ENCODE measurements at regions not wholly inside any gene's neighbourhood (a gene's known extent, or its start where the extent isn't known, plus 50 kb on each side); places are given as distances from the start of the nearest gene placed in this dataset.

DNA sequence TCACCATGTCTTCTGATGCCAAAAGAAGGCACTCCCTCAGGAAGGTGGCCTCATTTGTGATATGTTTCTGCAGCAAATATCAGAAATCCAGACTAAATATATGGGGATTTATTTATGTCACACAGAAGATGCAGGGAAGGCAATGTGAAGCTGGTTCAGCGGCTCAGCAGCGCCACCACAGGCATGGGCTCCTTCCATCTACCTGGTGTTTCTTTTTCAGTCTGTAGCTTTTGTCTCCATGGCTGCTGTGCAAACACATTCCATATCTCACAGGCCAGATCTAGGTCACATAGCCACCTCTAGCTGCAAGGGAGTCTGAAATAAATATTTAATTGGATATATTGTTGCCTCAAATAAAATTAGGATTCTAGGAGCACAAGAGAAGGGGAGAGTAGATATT lies 502.1 kb upstream of the IL12A start:
- ChIA-PET CTCF (ENCODE audit: low intra/inter-chr PET ratio) (no interaction called here), POLR2A (no interaction called here)
- DNase-seq (ENCODE audit: extremely low read depth in 1 of 4, low spot score in 3 of 4) (no peak), ATAC-seq (no peak), FAIRE-seq (no peak)
- Histone ChIP-seq H3K9me3 (replicated peaks; ENCODE audit: control insufficient read depth, insufficient read depth, low read depth, low read length) (no peaks in the 10 kb centered on the region), H3K36me3 (ENCODE audit: control insufficient read depth, insufficient read depth, low read length) (no peaks in the 10 kb centered on the region), H3K9me1 (ENCODE audit: control insufficient read depth, insufficient read depth, low read length) (no peaks in the 10 kb centered on the region), H3K79me2 (ENCODE audit: control insufficient read depth, insufficient read depth, low read length) (no peaks in the 10 kb centered on the region), H3K27me3 (ENCODE audit: control insufficient read depth in 2 of 2, insufficient read depth in 2 of 2, low read length in 2 of 2) (no peaks in the 10 kb centered on the region), H3K4me1 (replicated peaks in 1 of 2; ENCODE audit: control insufficient read depth in 2 of 2, insufficient read depth in 2 of 2, low read length in 2 of 2) (no peaks in the 10 kb centered on the region), H3K27ac (ENCODE audit: extremely low read depth, low read depth, low read length) (no peak overlapping the region), H3K4me3 (no peak overlapping the region), H3K9ac (ENCODE audit: insufficient read depth in 1 of 2, low read depth in 2 of 2, low read length in 2 of 2) (no peak overlapping the region), H3K4me2 (ENCODE audit: insufficient read depth, low read length) (no peak overlapping the region), H2AFZ (ENCODE audit: low read depth, low read length) (no peak overlapping the region), H4K20me1 (replicated peaks; ENCODE audit: control insufficient read depth, insufficient read depth, low read length) (no peaks in the 10 kb centered on the region)
- intact Hi-C loops (cut with micrococcal nuclease), result no loop called here
- in situ Hi-C loops (cut with MboI), result no loop called here
- WGBS (ENCODE audit: insufficient coverage, low coverage, missing lambda C conversion rate), result 0% methylated on average over 2 of the region's 2 CpGs
- no TSS peak for BruUV-seq (replicated peaks)
- no peak for TF ChIP-seq CXXC5 (CRISPR knock-in tag; IDR thresholded peaks at IDR 0.05)
- TF ChIP-seq, protein P1, sequence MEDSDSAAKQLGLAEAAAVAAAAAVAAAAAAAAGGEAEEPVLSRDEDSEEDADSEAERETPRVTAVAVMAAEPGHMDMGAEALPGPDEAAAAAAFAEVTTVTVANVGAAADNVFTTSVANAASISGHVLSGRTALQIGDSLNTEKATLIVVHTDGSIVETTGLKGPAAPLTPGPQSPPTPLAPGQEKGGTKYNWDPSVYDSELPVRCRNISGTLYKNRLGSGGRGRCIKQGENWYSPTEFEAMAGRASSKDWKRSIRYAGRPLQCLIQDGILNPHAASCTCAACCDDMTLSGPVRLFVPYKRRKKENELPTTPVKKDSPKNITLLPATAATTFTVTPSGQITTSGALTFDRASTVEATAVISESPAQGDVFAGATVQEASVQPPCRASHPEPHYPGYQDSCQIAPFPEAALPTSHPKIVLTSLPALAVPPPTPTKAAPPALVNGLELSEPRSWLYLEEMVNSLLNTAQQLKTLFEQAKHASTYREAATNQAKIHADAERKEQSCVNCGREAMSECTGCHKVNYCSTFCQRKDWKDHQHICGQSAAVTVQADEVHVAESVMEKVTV (CRISPR knock-in tag; IDR thresholded peaks at IDR 0.05), result no peak
- TF ChIP-seq, protein P2, sequence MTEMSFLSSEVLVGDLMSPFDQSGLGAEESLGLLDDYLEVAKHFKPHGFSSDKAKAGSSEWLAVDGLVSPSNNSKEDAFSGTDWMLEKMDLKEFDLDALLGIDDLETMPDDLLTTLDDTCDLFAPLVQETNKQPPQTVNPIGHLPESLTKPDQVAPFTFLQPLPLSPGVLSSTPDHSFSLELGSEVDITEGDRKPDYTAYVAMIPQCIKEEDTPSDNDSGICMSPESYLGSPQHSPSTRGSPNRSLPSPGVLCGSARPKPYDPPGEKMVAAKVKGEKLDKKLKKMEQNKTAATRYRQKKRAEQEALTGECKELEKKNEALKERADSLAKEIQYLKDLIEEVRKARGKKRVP (CRISPR knock-in tag; IDR thresholded peaks at IDR 0.05), result no peak
- no peak for TF ChIP-seq ZNF12 (CRISPR knock-in tag; IDR thresholded peaks at IDR 0.05)
- no peak for TF ChIP-seq NCOA6 (IDR thresholded peaks at IDR 0.05)
- no peak for TF ChIP-seq TEAD2 (tag; IDR thresholded peaks at IDR 0.05)
- TF ChIP-seq CBX5 (IDR thresholded peaks at IDR 0.05; ENCODE audit: borderline replicate concordance, low read depth), result no peak
- TF ChIP-seq, protein P3, sequence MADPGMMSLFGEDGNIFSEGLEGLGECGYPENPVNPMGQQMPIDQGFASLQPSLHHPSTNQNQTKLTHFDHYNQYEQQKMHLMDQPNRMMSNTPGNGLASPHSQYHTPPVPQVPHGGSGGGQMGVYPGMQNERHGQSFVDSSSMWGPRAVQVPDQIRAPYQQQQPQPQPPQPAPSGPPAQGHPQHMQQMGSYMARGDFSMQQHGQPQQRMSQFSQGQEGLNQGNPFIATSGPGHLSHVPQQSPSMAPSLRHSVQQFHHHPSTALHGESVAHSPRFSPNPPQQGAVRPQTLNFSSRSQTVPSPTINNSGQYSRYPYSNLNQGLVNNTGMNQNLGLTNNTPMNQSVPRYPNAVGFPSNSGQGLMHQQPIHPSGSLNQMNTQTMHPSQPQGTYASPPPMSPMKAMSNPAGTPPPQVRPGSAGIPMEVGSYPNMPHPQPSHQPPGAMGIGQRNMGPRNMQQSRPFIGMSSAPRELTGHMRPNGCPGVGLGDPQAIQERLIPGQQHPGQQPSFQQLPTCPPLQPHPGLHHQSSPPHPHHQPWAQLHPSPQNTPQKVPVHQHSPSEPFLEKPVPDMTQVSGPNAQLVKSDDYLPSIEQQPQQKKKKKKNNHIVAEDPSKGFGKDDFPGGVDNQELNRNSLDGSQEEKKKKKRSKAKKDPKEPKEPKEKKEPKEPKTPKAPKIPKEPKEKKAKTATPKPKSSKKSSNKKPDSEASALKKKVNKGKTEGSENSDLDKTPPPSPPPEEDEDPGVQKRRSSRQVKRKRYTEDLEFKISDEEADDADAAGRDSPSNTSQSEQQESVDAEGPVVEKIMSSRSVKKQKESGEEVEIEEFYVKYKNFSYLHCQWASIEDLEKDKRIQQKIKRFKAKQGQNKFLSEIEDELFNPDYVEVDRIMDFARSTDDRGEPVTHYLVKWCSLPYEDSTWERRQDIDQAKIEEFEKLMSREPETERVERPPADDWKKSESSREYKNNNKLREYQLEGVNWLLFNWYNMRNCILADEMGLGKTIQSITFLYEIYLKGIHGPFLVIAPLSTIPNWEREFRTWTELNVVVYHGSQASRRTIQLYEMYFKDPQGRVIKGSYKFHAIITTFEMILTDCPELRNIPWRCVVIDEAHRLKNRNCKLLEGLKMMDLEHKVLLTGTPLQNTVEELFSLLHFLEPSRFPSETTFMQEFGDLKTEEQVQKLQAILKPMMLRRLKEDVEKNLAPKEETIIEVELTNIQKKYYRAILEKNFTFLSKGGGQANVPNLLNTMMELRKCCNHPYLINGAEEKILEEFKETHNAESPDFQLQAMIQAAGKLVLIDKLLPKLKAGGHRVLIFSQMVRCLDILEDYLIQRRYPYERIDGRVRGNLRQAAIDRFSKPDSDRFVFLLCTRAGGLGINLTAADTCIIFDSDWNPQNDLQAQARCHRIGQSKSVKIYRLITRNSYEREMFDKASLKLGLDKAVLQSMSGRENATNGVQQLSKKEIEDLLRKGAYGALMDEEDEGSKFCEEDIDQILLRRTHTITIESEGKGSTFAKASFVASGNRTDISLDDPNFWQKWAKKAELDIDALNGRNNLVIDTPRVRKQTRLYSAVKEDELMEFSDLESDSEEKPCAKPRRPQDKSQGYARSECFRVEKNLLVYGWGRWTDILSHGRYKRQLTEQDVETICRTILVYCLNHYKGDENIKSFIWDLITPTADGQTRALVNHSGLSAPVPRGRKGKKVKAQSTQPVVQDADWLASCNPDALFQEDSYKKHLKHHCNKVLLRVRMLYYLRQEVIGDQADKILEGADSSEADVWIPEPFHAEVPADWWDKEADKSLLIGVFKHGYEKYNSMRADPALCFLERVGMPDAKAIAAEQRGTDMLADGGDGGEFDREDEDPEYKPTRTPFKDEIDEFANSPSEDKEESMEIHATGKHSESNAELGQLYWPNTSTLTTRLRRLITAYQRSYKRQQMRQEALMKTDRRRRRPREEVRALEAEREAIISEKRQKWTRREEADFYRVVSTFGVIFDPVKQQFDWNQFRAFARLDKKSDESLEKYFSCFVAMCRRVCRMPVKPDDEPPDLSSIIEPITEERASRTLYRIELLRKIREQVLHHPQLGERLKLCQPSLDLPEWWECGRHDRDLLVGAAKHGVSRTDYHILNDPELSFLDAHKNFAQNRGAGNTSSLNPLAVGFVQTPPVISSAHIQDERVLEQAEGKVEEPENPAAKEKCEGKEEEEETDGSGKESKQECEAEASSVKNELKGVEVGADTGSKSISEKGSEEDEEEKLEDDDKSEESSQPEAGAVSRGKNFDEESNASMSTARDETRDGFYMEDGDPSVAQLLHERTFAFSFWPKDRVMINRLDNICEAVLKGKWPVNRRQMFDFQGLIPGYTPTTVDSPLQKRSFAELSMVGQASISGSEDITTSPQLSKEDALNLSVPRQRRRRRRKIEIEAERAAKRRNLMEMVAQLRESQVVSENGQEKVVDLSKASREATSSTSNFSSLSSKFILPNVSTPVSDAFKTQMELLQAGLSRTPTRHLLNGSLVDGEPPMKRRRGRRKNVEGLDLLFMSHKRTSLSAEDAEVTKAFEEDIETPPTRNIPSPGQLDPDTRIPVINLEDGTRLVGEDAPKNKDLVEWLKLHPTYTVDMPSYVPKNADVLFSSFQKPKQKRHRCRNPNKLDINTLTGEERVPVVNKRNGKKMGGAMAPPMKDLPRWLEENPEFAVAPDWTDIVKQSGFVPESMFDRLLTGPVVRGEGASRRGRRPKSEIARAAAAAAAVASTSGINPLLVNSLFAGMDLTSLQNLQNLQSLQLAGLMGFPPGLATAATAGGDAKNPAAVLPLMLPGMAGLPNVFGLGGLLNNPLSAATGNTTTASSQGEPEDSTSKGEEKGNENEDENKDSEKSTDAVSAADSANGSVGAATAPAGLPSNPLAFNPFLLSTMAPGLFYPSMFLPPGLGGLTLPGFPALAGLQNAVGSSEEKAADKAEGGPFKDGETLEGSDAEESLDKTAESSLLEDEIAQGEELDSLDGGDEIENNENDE (IDR thresholded peaks at IDR 0.05; ENCODE audit: low read depth, low read length), result no peak
- TF ChIP-seq, protein P4, sequence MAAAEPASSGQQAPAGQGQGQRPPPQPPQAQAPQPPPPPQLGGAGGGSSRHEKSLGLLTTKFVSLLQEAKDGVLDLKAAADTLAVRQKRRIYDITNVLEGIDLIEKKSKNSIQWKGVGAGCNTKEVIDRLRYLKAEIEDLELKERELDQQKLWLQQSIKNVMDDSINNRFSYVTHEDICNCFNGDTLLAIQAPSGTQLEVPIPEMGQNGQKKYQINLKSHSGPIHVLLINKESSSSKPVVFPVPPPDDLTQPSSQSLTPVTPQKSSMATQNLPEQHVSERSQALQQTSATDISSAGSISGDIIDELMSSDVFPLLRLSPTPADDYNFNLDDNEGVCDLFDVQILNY (CRISPR knock-in tag; IDR thresholded peaks at IDR 0.05), result no peak
